ENCODE measurements at regions not wholly inside any gene's neighbourhood (a gene's known extent, or its start where the extent isn't known, plus 50 kb on each side); places are given as distances from the start of the nearest gene placed in this dataset.

- TF ChIP-seq MYC (IDR thresholded peaks at IDR 0.05; ENCODE audit: low read depth, low read length): no peak
- no peak for TF ChIP-seq EZH2 (IDR thresholded peaks at IDR 0.05; ENCODE audit: borderline replicate concordance, low read depth, low read length, severe bottlenecking)
- Histone ChIP-seq H3K79me2 (ENCODE audit: control insufficient read depth, insufficient read depth, low read length) (no peaks in the 10 kb centered on the region), H3K4me3 (replicated peaks in 1 of 3; ENCODE audit: insufficient read depth in 1 of 3, low read depth in 1 of 3, low read length in 3 of 3) (no peak overlapping the region), H2AFZ (ENCODE audit: low read depth, low read length) (no peak overlapping the region), H3K27me3 (ENCODE audit: control insufficient read depth in 2 of 2, insufficient read depth in 2 of 2, low read length in 2 of 2) (no peaks in the 10 kb centered on the region), H3K9ac (replicated peaks; ENCODE audit: extremely low read depth, insufficient read depth, low read length) (no peak overlapping the region), H3K4me1 (ENCODE audit: control insufficient read depth, extremely low read depth, insufficient read depth, low read length) (no peaks in the 10 kb centered on the region), H3K27ac (ENCODE audit: insufficient read depth, low read depth, low read length) (no peak overlapping the region), H3K9me3 (replicated peaks; ENCODE audit: control insufficient read depth, insufficient read depth, low read length) (no peaks in the 10 kb centered on the region), H4K20me1 (replicated peaks; ENCODE audit: control insufficient read depth, extremely low read depth, insufficient read depth, low read length) (no peaks in the 10 kb centered on the region), H3K4me2 (ENCODE audit: insufficient read depth, low read length) (no peak overlapping the region), H3K9me1 (replicated peaks; ENCODE audit: control insufficient read depth, extremely low read depth, insufficient read depth, low read length) (no peaks in the 10 kb centered on the region), H3K36me3 (ENCODE audit: control insufficient read depth in 2 of 2, extremely low read depth in 1 of 2, insufficient read depth in 2 of 2, low read length in 2 of 2) (no peaks in the 10 kb centered on the region)
- intact Hi-C loops (cut with micrococcal nuclease): no loop called here
- FAIRE-seq (no peak), DNase-seq (ENCODE audit: low read depth, low spot score) (no peak)
- BruUV-seq (replicated peaks): no TSS peak
- ChIA-PET CTCF (no interaction called here), POLR2A (no interaction called here)
- dilution Hi-C loops (cut with MboI; ENCODE audit: extremely low pct_ligation_motif_present, low sequenced_read_pairs): no loop called here
Measured at GRCh38 chr11:106463154-106463553, 385.7 kb downstream of the AASDHPPT start.

GRCh38 chr11:106463796-106464201, 386.3 kb downstream of the AASDHPPT start:
- H3K36me3 ChIP-seq (ENCODE audit: control insufficient read depth in 2 of 2, extremely low read depth in 1 of 2, insufficient read depth in 2 of 2, low read length in 2 of 2): no peaks in the 10 kb centered on the region
- H3K4me1 ChIP-seq (ENCODE audit: control insufficient read depth, extremely low read depth, insufficient read depth, low read length): no peaks in the 10 kb centered on the region
- H3K27me3 ChIP-seq (ENCODE audit: control insufficient read depth in 2 of 2, insufficient read depth in 2 of 2, low read length in 2 of 2): no peaks in the 10 kb centered on the region
- H3K4me2 ChIP-seq (ENCODE audit: insufficient read depth, low read length): no peak overlapping the region
- H2AFZ ChIP-seq (ENCODE audit: low read depth, low read length): no peak overlapping the region
- no peak overlapping the region for H3K9ac ChIP-seq (replicated peaks; ENCODE audit: extremely low read depth, insufficient read depth, low read length)
- no peaks in the 10 kb centered on the region for H4K20me1 ChIP-seq (replicated peaks; ENCODE audit: control insufficient read depth, extremely low read depth, insufficient read depth, low read length)
- ChIA-PET POLR2A (no interaction called here), CTCF (no interaction called here)
- TF ChIP-seq EZH2 (IDR thresholded peaks at IDR 0.05; ENCODE audit: borderline replicate concordance, low read depth, low read length, severe bottlenecking): no peak
- no peak for TF ChIP-seq MYC (IDR thresholded peaks at IDR 0.05; ENCODE audit: low read depth, low read length)
- no peak for TF ChIP-seq GATA2 (IDR thresholded peaks at IDR 0.05; ENCODE audit: insufficient read depth, insufficient read length, low read depth, low read length)
- no peak for TF ChIP-seq POLR2AphosphoS5 (IDR thresholded peaks at IDR 0.05; ENCODE audit: insufficient read depth, low read depth, low read length)
- TF ChIP-seq JUN (IDR thresholded peaks at IDR 0.05; ENCODE audit: borderline replicate concordance, insufficient read depth, insufficient read length, low read depth): no peak
- no peak for TF ChIP-seq POLR2A (IDR thresholded peaks at IDR 0.05; ENCODE audit: low read depth, low read length)
- no peak for TF ChIP-seq CTCF (IDR thresholded peaks at IDR 0.05; ENCODE audit: extremely low read depth in 1 of 2, insufficient read depth in 1 of 2, low read depth in 1 of 2, low read length in 2 of 2)
- dilution Hi-C loops (cut with MboI; ENCODE audit: extremely low pct_ligation_motif_present, low sequenced_read_pairs) (no loop called here), intact Hi-C loops (cut with micrococcal nuclease) (no loop called here)
- H3K27ac ChIP-seq (ENCODE audit: insufficient read depth, low read depth, low read length): no peak overlapping the region
- no peak for FAIRE-seq
- no peaks in the 10 kb centered on the region for H3K79me2 ChIP-seq (ENCODE audit: control insufficient read depth, insufficient read depth, low read length)
- no peaks in the 10 kb centered on the region for H3K9me1 ChIP-seq (replicated peaks; ENCODE audit: control insufficient read depth, extremely low read depth, insufficient read depth, low read length)
- DNase-seq (ENCODE audit: low read depth, low spot score): no peak
- BruUV-seq (replicated peaks): no TSS peak
- H3K4me3 ChIP-seq (replicated peaks in 1 of 3; ENCODE audit: insufficient read depth in 1 of 3, low read depth in 1 of 3, low read length in 3 of 3): no peak overlapping the region
- no peaks in the 10 kb centered on the region for H3K9me3 ChIP-seq (replicated peaks; ENCODE audit: control insufficient read depth, insufficient read depth, low read length)

All from endothelial cell of umbilical vein (primary cell).